Adrenal gland (tissue), 9 donors: ENCODE measurements at regions not wholly inside any gene's neighbourhood (a gene's known extent, or its start where the extent isn't known, plus 50 kb on each side); places are given as distances from the start of the nearest gene placed in this dataset.

Experiments used
- DNase-seq, 7 donors: peaks; one replicate each; pipeline ENCODE4 v3.0.0-alpha.2; 2019 to 2020
- H3K27ac ChIP-seq, 5 donors: fragments of 200-600 bp; sonication (generic) in 4 of 5; 1 replicate in 3 of 5; 2 replicates in 2 of 5; pipeline versions ENCODE4 v1.5.1 to v1.8.0; 2016 to 2020; ENCODE audit warnings: mild to moderate bottlenecking in 1 of 5
- H3K27me3 ChIP-seq: fragments of 200-600 bp; 2 replicates; pipeline ENCODE4 v1.8.0; 2021
- H3K36me3 ChIP-seq, 2 donors: fragments of 200-600 bp; replicated peaks in 1 of 2; 1 replicate in 1 of 2; 2 replicates in 1 of 2; pipeline versions ENCODE4 v1.5.1 to v1.8.0; 2018 to 2022
- H3K4me1 ChIP-seq, 2 donors: fragments of 200-600 bp; replicated peaks in 1 of 2; 1 replicate in 1 of 2; 2 replicates in 1 of 2; pipeline versions ENCODE4 v1.5.1 to v1.8.0; 2018 to 2021
- H3K4me3 ChIP-seq, 4 donors: fragments of 200-600 bp; sonication (generic) in 3 of 4; one replicate each; pipeline ENCODE4 v1.5.1; 2016 to 2018
- H3K9me3 ChIP-seq, 3 donors: fragments of 200-600 bp; sonication (generic) in 1 of 3; replicated peaks in 1 of 3; 1 replicate in 2 of 3; 2 replicates in 1 of 3; pipeline versions ENCODE4 v1.5.1 to v1.8.0; 2016 to 2021
- CTCF ChIP-seq, 6 experiments: fragments of 450-650 bp in 4 of 6; fragments of 200-600 bp in 2 of 6; sonication (generic) in 1 of 6; IDR thresholded peaks; 1 replicate in 5 of 6; 2 replicates in 1 of 6; pipeline versions ENCODE4 v1.5.1 to v1.8.0; 2016 to 2021; ENCODE audit warnings: antibody characterized with exemption in 6 of 6, mild to moderate bottlenecking in 2 of 6, moderate library complexity in 1 of 6
- POLR2A ChIP-seq, 2 donors: fragments of 450-650 bp; IDR thresholded peaks; one replicate each; pipeline ENCODE4 v1.6.1; 2017; ENCODE audit warnings: antibody characterized with exemption in 2 of 2, mild to moderate bottlenecking in 2 of 2, moderate library complexity in 1 of 2
- WGBS, 4 donors: extraction: QIAGEN DNeasy Blood & Tissue Kit in 2 of 4; methylation state at CpG; one replicate each; pipeline versions ENCODE4 v1.1.5 to v1.1.7; 2013 to 2017; 5-methylcytosine and 5-hydroxymethylcytosine counted together
- intact Hi-C, 2 donors: fragments of 100-400 bp; cut with DNase I; formaldehyde crosslinking; loops; one replicate each; pipeline versions ENCODE4 v1.14.1 to v1.15.0; 2022 to 2023
- donor health status: healthy with polysubstance abuse.
- donor health status: Bipolar disorder and iron deficiency.
- donor health status: DM: yes; HTN: yes; CAD: no.
- donor health status: DM: no; HTN: no; CAD: no.
- donor health status: DM: no; HTN: no; CAD: no.

- WGBS, 4 donors = 66 to 70% (median 68%) methylated on average over 9 of the region's 9 CpGs
- no peaks in the 10 kb centered on the region for H3K36me3 ChIP-seq
- no peaks in the 10 kb centered on the region for H3K9me3 ChIP-seq
- H3K27me3 ChIP-seq = no peaks in the 10 kb centered on the region
- H3K27ac ChIP-seq = peak overlapping the region in 4 of 5 donors; percentile 25 to 80 (median 72)
- intact Hi-C loops = no loop called here
- peak overlapping the region in 2 of 4 donors; percentile 5 to 33 for H3K4me3 ChIP-seq
- no peaks in the 10 kb centered on the region for H3K4me1 ChIP-seq
- no peak for DNase-seq
- TF ChIP-seq CTCF (IDR thresholded peaks at IDR 0.05) (no peak), POLR2A (IDR thresholded peaks at IDR 0.05) (no peak)
Observed at GRCh38 chr10:4051641-4052151, 266.7 kb upstream of the KLF6 start.

- Histone ChIP-seq H3K27me3 (no peaks in the 10 kb centered on the region), H3K27ac (peak overlapping the region in 4 of 5 donors; percentile 25 to 76 (median 55)), H3K36me3 (no peaks in the 10 kb centered on the region), H3K4me1 (no peaks in the 10 kb centered on the region), H3K9me3 (no peaks in the 10 kb centered on the region), H3K4me3 (peak overlapping the region in 1 of 4 donors; percentile 33)
- WGBS, 4 donors = 28 to 41% (median 33%) methylated on average over 8 of the region's 8 CpGs
- peak in 5 of 7 donors; percentile 29 to 61 (median 41) for DNase-seq
- TF ChIP-seq POLR2A (IDR thresholded peaks at IDR 0.05) = no peak
- no peak for TF ChIP-seq CTCF (IDR thresholded peaks at IDR 0.05)
- intact Hi-C loops = no loop called here
Observed at GRCh38 chr10:4051011-4051640, 266.1 kb upstream of the KLF6 start.

GRCh38 chr10:4050061-4050460 is 265.1 kb upstream of the KLF6 start:
- TF ChIP-seq CTCF (IDR thresholded peaks at IDR 0.05) (no peak), POLR2A (IDR thresholded peaks at IDR 0.05) (no peak)
- Histone ChIP-seq H3K4me3 (no peak overlapping the region), H3K4me1 (no peaks in the 10 kb centered on the region), H3K9me3 (no peaks in the 10 kb centered on the region), H3K27ac (no peak overlapping the region), H3K27me3 (no peaks in the 10 kb centered on the region), H3K36me3 (no peaks in the 10 kb centered on the region)
- no peak for DNase-seq
- WGBS, 4 donors = 80 to 97% (median 92%) methylated on average over 4 of the region's 4 CpGs
- intact Hi-C loops = no loop called here

GRCh38 chr10:4049348-4049747 is 264.3 kb upstream of the KLF6 start:
- DNase-seq = no peak
- H3K27ac ChIP-seq = no peak overlapping the region
- no peaks in the 10 kb centered on the region for H3K9me3 ChIP-seq
- H3K27me3 ChIP-seq = no peaks in the 10 kb centered on the region
- intact Hi-C loops = no loop called here
- no peaks in the 10 kb centered on the region for H3K36me3 ChIP-seq
- H3K4me3 ChIP-seq = no peak overlapping the region
- H3K4me1 ChIP-seq = no peaks in the 10 kb centered on the region
- 88 to 94% (median 93%) methylated on average over 6 of the region's 6 CpGs for WGBS, 4 donors
- no peak for TF ChIP-seq POLR2A (IDR thresholded peaks at IDR 0.05)
- TF ChIP-seq CTCF (IDR thresholded peaks at IDR 0.05) = no peak
